ENCODE measurements at regions not wholly inside any gene's neighbourhood (a gene's known extent, or its start where the extent isn't known, plus 50 kb on each side); places are given as distances from the start of the nearest gene placed in this dataset.
"Not testable (repeated sequence)": the region's sequence is repeated elsewhere in the genome, so short reads cannot be mapped to it uniquely, and the experiment has no call there.

- no peak for DNase-seq
Observed at GRCh38 chr3:25957026-25957425, 167.1 kb downstream of the OXSM start.

- no peak for DNase-seq
Observed at GRCh38 chr3:25960776-25961175, 170.9 kb downstream of the OXSM start.

- DNase-seq = no peak
Observed at GRCh38 chr3:25962255-25962654, 172.4 kb downstream of the OXSM start.

GRCh38 chr3:25964141-25964540 lies 174.3 kb downstream of the OXSM start:
- DNase-seq = no peak

GRCh38 chr3:25967385-25967784 lies 177.5 kb downstream of the OXSM start:
- no peak for DNase-seq

GRCh38 chr3:25971736-25972135 lies 181.8 kb downstream of the OXSM start:
- no peak for DNase-seq

- no peak for DNase-seq
Observed at GRCh38 chr3:25973122-25973521, 183.2 kb downstream of the OXSM start.

- DNase-seq = no peak
Observed at GRCh38 chr3:25982756-25983155, 192.9 kb downstream of the OXSM start.

- DNase-seq = no peak
Observed at GRCh38 chr3:25985621-25986020, 195.7 kb downstream of the OXSM start.

- DNase-seq = no peak
Observed at GRCh38 chr3:25992606-25993005, 202.7 kb downstream of the OXSM start.

GRCh38 chr3:26004172-26004571 lies 214.3 kb downstream of the OXSM start:
- no peak for DNase-seq

GRCh38 chr3:26011276-26011675 lies 221.4 kb downstream of the OXSM start:
- DNase-seq = no peak

- DNase-seq = no peak
Observed at GRCh38 chr3:26012241-26012745, 222.4 kb downstream of the OXSM start.

GRCh38 chr3:26015752-26016151 lies 225.9 kb downstream of the OXSM start:
- no peak for DNase-seq

- no peak for DNase-seq
Observed at GRCh38 chr3:26018889-26019288, 229.0 kb downstream of the OXSM start.

GRCh38 chr3:26024206-26024605 lies 234.3 kb downstream of the OXSM start:
- not testable (repeated sequence) for DNase-seq

- DNase-seq = no peak
Observed at GRCh38 chr3:26029321-26029720, 239.4 kb downstream of the OXSM start.

GRCh38 chr3:26042126-26042525 lies 252.2 kb downstream of the OXSM start:
- DNase-seq = not testable (repeated sequence)

- no peak for DNase-seq
Observed at GRCh38 chr3:26049951-26050350, 260.1 kb downstream of the OXSM start.

- no peak for DNase-seq
Observed at GRCh38 chr3:26050776-26051175, 260.9 kb downstream of the OXSM start.

GRCh38 chr3:26058901-26059321 lies 269.0 kb downstream of the OXSM start:
- no peak for DNase-seq

GRCh38 chr3:26061947-26062346 lies 272.1 kb downstream of the OXSM start:
- DNase-seq = no peak

GRCh38 chr3:26064297-26064696 lies 274.4 kb downstream of the OXSM start:
- no peak for DNase-seq

- DNase-seq = no peak
Observed at GRCh38 chr3:26068890-26069289, 279.0 kb downstream of the OXSM start.

GRCh38 chr3:26070854-26071253 lies 281.0 kb downstream of the OXSM start:
- DNase-seq = no peak

- DNase-seq = no peak
Observed at GRCh38 chr3:26074080-26074479, 284.2 kb downstream of the OXSM start.
